ENCODE measurements at regions not wholly inside any gene's neighbourhood (a gene's known extent, or its start where the extent isn't known, plus 50 kb on each side); places are given as distances from the start of the nearest gene placed in this dataset.
"Not testable (repeated sequence)": the region's sequence is repeated elsewhere in the genome, so short reads cannot be mapped to it uniquely, and the experiment has no call there.

DNA sequence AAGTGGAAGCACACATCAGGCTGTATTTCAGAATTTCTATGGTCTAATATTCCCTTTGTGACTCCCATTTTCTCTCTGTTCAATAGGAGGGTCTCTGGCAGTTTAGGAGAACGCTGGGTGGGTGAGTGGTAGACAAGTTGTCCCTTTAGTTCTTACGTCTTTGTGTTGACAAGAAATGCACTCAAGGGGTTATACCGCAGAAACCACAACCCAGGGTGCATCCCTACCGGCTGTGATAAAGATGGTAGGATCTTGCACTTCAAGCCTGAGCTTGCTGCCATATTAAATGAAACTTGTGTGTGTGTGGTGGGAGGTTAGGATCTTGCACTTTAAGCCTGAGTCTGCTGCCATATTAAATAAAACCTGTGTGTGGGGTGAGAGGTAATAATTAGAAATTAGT is 80.5 kb downstream of the LGALS9C start:
- TF ChIP-seq, protein P1, sequence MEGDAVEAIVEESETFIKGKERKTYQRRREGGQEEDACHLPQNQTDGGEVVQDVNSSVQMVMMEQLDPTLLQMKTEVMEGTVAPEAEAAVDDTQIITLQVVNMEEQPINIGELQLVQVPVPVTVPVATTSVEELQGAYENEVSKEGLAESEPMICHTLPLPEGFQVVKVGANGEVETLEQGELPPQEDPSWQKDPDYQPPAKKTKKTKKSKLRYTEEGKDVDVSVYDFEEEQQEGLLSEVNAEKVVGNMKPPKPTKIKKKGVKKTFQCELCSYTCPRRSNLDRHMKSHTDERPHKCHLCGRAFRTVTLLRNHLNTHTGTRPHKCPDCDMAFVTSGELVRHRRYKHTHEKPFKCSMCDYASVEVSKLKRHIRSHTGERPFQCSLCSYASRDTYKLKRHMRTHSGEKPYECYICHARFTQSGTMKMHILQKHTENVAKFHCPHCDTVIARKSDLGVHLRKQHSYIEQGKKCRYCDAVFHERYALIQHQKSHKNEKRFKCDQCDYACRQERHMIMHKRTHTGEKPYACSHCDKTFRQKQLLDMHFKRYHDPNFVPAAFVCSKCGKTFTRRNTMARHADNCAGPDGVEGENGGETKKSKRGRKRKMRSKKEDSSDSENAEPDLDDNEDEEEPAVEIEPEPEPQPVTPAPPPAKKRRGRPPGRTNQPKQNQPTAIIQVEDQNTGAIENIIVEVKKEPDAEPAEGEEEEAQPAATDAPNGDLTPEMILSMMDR (IDR thresholded peaks at IDR 0.05; ENCODE audit: low read length) = not testable (repeated sequence)
- TF ChIP-seq EZH2 (IDR thresholded peaks at IDR 0.05; ENCODE audit: borderline replicate concordance, low read length) = not testable (repeated sequence)
